Fibroblast of villous mesenchyme (primary cell): ENCODE measurements at regions not wholly inside any gene's neighbourhood (a gene's known extent, or its start where the extent isn't known, plus 50 kb on each side); places are given as distances from the start of the nearest gene placed in this dataset.

Experiments
- DNase-seq: peaks from one replicate; pipeline ENCODE4 v3.0.0-alpha.2; 2010; ENCODE audit warnings: low read depth
- H3K4me3 ChIP-seq: 2 replicates; pipeline ENCODE4 v1.5.1; 2011; ENCODE audit warnings: low read depth, mild to moderate bottlenecking, low read length
- TF ChIP-seq, protein P1 (sequence below): IDR thresholded peaks from 2 replicates; pipeline ENCODE4 v1.5.1; 2012; ENCODE audit warnings: low read depth, mild to moderate bottlenecking, low read length; ENCODE audit not compliant: insufficient read depth

DNA sequence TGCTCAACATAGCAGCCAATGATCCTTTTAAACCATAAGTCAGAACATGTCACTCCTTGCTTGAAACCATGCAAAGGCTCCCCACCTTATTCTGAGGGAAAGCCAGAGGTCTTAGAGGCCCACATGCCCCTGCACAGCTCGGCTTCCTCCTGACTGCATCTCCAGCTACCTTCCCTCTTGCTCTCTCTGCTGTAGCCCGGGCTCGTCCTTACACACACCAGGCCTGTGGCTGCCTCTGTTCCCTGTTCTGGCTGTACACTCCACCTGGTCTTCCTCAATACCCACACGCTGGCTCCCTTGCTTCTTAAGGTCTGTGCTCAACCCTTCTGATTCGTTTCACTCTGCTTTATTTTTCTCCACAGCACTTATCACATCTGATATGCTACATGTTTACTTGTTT, 116.2 kb downstream of the TNFAIP3 start:
- TF ChIP-seq, protein P1, sequence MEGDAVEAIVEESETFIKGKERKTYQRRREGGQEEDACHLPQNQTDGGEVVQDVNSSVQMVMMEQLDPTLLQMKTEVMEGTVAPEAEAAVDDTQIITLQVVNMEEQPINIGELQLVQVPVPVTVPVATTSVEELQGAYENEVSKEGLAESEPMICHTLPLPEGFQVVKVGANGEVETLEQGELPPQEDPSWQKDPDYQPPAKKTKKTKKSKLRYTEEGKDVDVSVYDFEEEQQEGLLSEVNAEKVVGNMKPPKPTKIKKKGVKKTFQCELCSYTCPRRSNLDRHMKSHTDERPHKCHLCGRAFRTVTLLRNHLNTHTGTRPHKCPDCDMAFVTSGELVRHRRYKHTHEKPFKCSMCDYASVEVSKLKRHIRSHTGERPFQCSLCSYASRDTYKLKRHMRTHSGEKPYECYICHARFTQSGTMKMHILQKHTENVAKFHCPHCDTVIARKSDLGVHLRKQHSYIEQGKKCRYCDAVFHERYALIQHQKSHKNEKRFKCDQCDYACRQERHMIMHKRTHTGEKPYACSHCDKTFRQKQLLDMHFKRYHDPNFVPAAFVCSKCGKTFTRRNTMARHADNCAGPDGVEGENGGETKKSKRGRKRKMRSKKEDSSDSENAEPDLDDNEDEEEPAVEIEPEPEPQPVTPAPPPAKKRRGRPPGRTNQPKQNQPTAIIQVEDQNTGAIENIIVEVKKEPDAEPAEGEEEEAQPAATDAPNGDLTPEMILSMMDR = no peak
- no peak overlapping the region for H3K4me3 ChIP-seq
- no peak for DNase-seq

DNA sequence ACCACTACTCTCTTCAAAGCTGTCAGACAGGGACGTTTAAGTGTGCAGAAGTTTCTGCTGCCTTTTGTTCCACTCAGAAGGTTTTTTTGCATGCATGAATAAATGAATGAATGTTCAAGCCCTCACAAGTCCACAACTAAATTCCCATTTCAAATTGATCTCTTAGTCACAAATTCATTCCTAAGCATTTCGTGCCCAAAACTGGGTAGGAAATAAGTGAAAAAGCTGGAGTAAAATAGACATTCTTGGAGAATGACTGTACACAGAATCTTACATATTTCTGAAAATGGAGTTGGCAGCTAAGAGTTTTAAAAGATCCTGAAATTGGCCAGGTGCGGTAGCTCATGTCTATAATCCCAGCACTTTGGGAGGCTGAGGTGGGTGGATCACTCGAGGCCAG, 117.6 kb downstream of the PERP start:
- TF ChIP-seq, protein P1 = no peak
- H3K4me3 ChIP-seq = no peak overlapping the region
- DNase-seq = no peak

DNA sequence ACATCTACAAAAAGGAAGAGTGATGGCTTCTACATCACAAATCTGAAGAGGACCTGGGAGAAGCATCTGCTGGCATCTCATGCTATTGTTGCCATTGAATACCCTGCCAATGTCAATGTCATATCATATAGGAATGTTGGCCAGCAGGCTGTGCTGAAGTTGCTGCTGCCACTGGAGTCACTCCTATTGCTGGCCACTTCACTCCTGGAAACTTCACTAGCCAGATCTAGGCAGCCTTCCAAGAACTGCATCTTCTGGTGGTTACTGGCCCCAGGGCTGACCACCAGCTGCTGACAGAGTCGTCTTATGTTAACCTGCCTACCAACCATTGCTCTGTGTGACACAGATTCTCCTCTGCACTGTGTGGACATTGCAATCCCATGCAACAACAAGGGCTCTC, 111.8 kb downstream of the PERP start:
- TF ChIP-seq, protein P1 = no peak
- no peak for DNase-seq
- no peak overlapping the region for H3K4me3 ChIP-seq

DNA sequence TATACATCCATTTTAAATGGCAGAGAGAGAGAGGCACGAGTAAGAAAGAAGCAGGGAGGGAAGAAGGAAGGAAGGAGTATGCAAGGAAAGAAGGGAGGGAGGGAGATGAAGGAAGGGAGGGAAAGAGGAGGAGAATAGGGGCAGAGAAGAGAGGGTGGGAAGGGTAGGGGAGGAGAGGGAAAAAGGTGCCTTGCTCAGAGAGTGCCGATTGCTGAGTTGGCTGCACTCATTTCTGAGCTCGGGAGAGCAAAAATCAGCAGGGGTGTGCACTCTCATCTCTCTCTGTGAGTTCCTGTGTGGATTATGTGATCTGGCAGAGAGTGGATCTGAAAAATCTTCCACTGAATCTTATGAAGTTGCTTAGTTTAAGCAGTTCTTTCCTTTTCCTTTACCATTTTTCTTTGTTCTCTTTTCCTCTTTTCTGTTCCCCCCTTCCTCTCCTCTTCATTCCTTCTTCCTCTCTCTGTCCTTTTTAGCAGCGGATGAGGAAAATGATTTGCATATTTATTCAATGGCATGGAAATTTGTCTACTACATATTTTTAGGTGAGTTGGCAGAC, 108.7 kb downstream of the PERP start:
- TF ChIP-seq, protein P1 = no peak
- DNase-seq = no peak
- no peak overlapping the region for H3K4me3 ChIP-seq

DNA sequence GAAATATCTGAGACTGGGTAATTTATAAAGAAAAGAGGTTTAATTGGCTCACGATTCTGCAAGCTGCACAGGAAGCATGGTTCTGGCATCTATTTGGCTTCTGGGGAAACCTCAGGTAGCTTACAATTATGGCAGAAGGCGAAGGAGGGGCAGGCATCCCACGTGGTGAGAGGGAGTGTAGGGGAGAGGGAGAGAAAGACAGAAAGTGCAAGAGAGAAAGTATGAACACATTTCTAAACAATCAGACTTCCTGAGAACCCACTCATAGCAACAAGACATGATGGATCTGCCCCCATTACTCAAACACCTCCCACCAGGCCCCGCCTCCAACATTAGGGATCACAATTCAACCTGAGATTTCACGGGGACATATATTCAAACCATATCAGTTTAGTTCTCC, 107.4 kb downstream of the PERP start:
- DNase-seq = no peak
- TF ChIP-seq, protein P1 = no peak
- no peak overlapping the region for H3K4me3 ChIP-seq

DNA sequence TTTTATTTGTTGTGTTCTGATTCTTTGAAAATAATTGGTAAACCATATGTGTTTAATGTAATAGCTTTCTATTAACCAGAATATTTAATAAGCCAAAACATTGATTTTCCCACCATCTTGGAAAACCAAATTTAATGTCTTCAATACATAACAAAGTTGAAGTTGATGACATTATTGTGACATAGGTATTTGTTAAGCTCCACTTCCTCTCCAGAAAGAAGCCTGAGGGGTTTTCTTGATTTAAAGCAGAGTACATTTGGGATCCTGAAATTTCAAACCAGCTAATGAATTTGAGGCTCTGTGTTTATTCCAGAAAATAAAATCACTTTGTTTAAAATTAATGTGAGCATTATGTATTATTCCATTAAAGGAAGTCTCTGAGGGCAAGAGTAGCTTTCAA, 106.3 kb downstream of the PERP start:
- DNase-seq = no peak
- TF ChIP-seq, protein P1 = no peak
- no peak overlapping the region for H3K4me3 ChIP-seq

DNA sequence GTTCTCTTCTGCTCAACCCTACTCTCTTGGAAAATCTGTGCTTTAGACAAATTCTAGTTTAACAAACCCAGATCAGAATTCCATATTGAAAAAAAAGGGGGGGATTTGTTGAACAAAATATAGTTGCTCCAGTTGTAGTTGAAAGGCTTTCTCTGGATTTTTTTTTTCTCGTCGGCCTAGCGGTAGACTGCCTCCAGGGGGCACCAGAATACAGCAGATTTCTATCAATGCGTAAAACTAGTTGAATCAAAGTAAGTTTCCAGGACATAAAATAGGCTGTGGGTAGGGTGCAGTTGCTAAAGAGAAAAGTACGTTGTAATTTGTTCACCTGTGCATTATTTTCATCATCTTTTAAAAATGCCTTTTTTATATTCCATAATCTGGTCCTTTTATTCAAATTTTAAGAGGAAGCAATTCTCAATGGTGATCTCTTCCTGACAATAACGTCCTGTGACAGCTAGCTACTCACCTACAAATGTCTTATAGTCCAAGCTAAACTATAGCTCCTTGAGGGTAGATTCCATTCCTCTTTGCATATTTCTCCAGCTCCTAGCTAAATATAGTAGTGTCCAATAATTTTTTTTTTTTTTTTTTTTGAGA, 105.4 kb downstream of the PERP start:
- H3K4me3 ChIP-seq = no peak overlapping the region
- peak; percentile 56 for DNase-seq
- TF ChIP-seq, protein P1 = peak; percentile 96
